SK-N-SH (cell line): ENCODE measurements at regions not wholly inside any gene's neighbourhood (a gene's known extent, or its start where the extent isn't known, plus 50 kb on each side); places are given as distances from the start of the nearest gene placed in this dataset.

Experiments
- EP300 ChIP-seq, 2 experiments: IDR thresholded peaks; 2 replicates each; pipeline versions ENCODE4 v1.4.0 to v1.6.1; 2012; ENCODE audit warnings: borderline replicate concordance in 1 of 2, low read depth in 1 of 2, low read length in 1 of 2
- SMC3 ChIP-seq: IDR thresholded peaks from 2 replicates; pipeline ENCODE4 v1.6.1; 2012; ENCODE audit warnings: low read depth, low read length, improper control_type of control experiment
- TF ChIP-seq, protein P1 (sequence below): fragments of 200-600 bp; sonication (generic); IDR thresholded peaks from 2 replicates; pipeline ENCODE4 v1.6.1; 2017; ENCODE audit warnings: antibody characterized with exemption, mild to moderate bottlenecking, moderate library complexity
- TF ChIP-seq, protein P2 (sequence below): IDR thresholded peaks from 2 replicates; pipeline ENCODE4 v1.4.0; 2012; ENCODE audit warnings: low read depth

DNA sequence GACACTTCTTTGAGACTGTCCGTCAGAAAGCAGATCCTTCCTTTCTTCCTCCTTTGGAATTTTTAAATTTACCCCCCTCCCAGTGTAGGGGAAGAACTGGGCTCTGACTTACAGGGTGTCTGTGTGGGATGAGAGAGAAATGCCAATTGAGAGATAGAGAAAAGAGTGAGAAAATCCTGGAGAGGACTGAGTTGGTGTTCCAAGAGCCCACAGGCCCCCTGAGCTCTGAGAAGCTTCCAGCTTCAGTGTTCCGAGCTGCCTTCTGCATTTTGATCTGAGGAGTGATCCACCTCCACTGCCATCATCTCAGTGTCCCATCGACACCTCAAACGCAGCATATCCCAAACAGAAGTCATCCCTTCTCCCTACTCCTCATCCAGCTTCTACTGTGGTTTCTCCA lies 70.7 kb upstream of the GRK3 start:
- TF ChIP-seq, protein P1, sequence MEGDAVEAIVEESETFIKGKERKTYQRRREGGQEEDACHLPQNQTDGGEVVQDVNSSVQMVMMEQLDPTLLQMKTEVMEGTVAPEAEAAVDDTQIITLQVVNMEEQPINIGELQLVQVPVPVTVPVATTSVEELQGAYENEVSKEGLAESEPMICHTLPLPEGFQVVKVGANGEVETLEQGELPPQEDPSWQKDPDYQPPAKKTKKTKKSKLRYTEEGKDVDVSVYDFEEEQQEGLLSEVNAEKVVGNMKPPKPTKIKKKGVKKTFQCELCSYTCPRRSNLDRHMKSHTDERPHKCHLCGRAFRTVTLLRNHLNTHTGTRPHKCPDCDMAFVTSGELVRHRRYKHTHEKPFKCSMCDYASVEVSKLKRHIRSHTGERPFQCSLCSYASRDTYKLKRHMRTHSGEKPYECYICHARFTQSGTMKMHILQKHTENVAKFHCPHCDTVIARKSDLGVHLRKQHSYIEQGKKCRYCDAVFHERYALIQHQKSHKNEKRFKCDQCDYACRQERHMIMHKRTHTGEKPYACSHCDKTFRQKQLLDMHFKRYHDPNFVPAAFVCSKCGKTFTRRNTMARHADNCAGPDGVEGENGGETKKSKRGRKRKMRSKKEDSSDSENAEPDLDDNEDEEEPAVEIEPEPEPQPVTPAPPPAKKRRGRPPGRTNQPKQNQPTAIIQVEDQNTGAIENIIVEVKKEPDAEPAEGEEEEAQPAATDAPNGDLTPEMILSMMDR: no peak
- TF ChIP-seq SMC3 (no peak), EP300 (IDR thresholded peaks at IDR 0.05; ENCODE audit: borderline replicate concordance in 1 of 2, low read depth in 1 of 2, low read length in 1 of 2) (no peak)
- TF ChIP-seq, protein P2, sequence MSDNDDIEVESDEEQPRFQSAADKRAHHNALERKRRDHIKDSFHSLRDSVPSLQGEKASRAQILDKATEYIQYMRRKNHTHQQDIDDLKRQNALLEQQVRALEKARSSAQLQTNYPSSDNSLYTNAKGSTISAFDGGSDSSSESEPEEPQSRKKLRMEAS: no peak
